ENCODE measurements at regions not wholly inside any gene's neighbourhood (a gene's known extent, or its start where the extent isn't known, plus 50 kb on each side); places are given as distances from the start of the nearest gene placed in this dataset.

GRCh38 chr6:12529364-12530019, 187.1 kb upstream of the PHACTR1 start:
- no peak overlapping the region for H3K4me2 ChIP-seq (ENCODE audit: extremely low read depth, insufficient read depth, low read length)
- no peak overlapping the region for H3K27ac ChIP-seq (ENCODE audit: insufficient read depth, low read length)
- H3K36me3 ChIP-seq (ENCODE audit: control insufficient read depth, insufficient read depth, low read length), result no peaks in the 10 kb centered on the region
- TF ChIP-seq CTCF (conservative IDR thresholded peaks at IDR 0.05 in 1 of 2, IDR thresholded peaks at IDR 0.05 in 1 of 2; ENCODE audit: low read depth in 1 of 2, low read length in 2 of 2) (no peak), EZH2 (IDR thresholded peaks at IDR 0.05; ENCODE audit: low read length, missing control alignments) (no peak)
- H3K9me3 ChIP-seq (ENCODE audit: control insufficient read depth, insufficient read depth, low read depth, low read length), result no peaks in the 10 kb centered on the region
- no peak overlapping the region for H2AFZ ChIP-seq (ENCODE audit: low read length)
- no peak for DNase-seq (ENCODE audit: low read depth in 2 of 2)
- H3K4me1 ChIP-seq (ENCODE audit: control insufficient read depth, extremely low read depth, insufficient read depth, low read length), result no peaks in the 10 kb centered on the region
- no peaks in the 10 kb centered on the region for H3K79me2 ChIP-seq (ENCODE audit: control insufficient read depth, insufficient read depth, low read length)
- no peaks in the 10 kb centered on the region for H4K20me1 ChIP-seq (ENCODE audit: control insufficient read depth, extremely low read depth, insufficient read depth, low read length)
- no peaks in the 10 kb centered on the region for H3K27me3 ChIP-seq (ENCODE audit: control insufficient read depth, insufficient read depth, low read length)
- H3K9ac ChIP-seq (ENCODE audit: insufficient read depth, low read length), result no peak overlapping the region
- H3K4me3 ChIP-seq (replicated peaks in 1 of 4; ENCODE audit: control extremely low read depth in 1 of 4, insufficient read depth in 1 of 4, low read depth in 3 of 4, low read length in 4 of 4), result no peak overlapping the region

- no peak overlapping the region for H3K4me3 ChIP-seq (replicated peaks in 1 of 4; ENCODE audit: control extremely low read depth in 1 of 4, insufficient read depth in 1 of 4, low read depth in 3 of 4, low read length in 4 of 4)
- TF ChIP-seq EZH2 (IDR thresholded peaks at IDR 0.05; ENCODE audit: low read length, missing control alignments) (no peak), CTCF (conservative IDR thresholded peaks at IDR 0.05 in 1 of 2, IDR thresholded peaks at IDR 0.05 in 1 of 2; ENCODE audit: low read depth in 1 of 2, low read length in 2 of 2) (no peak)
- H3K27ac ChIP-seq (ENCODE audit: insufficient read depth, low read length), result no peak overlapping the region
- no peak overlapping the region for H2AFZ ChIP-seq (ENCODE audit: low read length)
- DNase-seq (ENCODE audit: low read depth in 2 of 2), result no peak
- no peak overlapping the region for H3K9ac ChIP-seq (ENCODE audit: insufficient read depth, low read length)
- H3K36me3 ChIP-seq (ENCODE audit: control insufficient read depth, insufficient read depth, low read length), result no peaks in the 10 kb centered on the region
- no peaks in the 10 kb centered on the region for H3K79me2 ChIP-seq (ENCODE audit: control insufficient read depth, insufficient read depth, low read length)
- no peaks in the 10 kb centered on the region for H4K20me1 ChIP-seq (ENCODE audit: control insufficient read depth, extremely low read depth, insufficient read depth, low read length)
- no peak overlapping the region for H3K4me2 ChIP-seq (ENCODE audit: extremely low read depth, insufficient read depth, low read length)
- H3K9me3 ChIP-seq (ENCODE audit: control insufficient read depth, insufficient read depth, low read depth, low read length), result no peaks in the 10 kb centered on the region
- H3K4me1 ChIP-seq (ENCODE audit: control insufficient read depth, extremely low read depth, insufficient read depth, low read length), result no peaks in the 10 kb centered on the region
- H3K27me3 ChIP-seq (ENCODE audit: control insufficient read depth, insufficient read depth, low read length), result no peaks in the 10 kb centered on the region
Observed at GRCh38 chr6:12530345-12530744, 186.2 kb upstream of the PHACTR1 start.

GRCh38 chr6:12533586-12533985, 183.0 kb upstream of the PHACTR1 start:
- H3K27me3 ChIP-seq (ENCODE audit: control insufficient read depth, insufficient read depth, low read length), result no peaks in the 10 kb centered on the region
- TF ChIP-seq EZH2 (IDR thresholded peaks at IDR 0.05; ENCODE audit: low read length, missing control alignments), result no peak
- no peak for TF ChIP-seq CTCF (conservative IDR thresholded peaks at IDR 0.05 in 1 of 2, IDR thresholded peaks at IDR 0.05 in 1 of 2; ENCODE audit: low read depth in 1 of 2, low read length in 2 of 2)
- no peaks in the 10 kb centered on the region for H4K20me1 ChIP-seq (ENCODE audit: control insufficient read depth, extremely low read depth, insufficient read depth, low read length)
- no peak overlapping the region for H3K27ac ChIP-seq (ENCODE audit: insufficient read depth, low read length)
- no peaks in the 10 kb centered on the region for H3K9me3 ChIP-seq (ENCODE audit: control insufficient read depth, insufficient read depth, low read depth, low read length)
- H3K36me3 ChIP-seq (ENCODE audit: control insufficient read depth, insufficient read depth, low read length), result no peaks in the 10 kb centered on the region
- no peak overlapping the region for H2AFZ ChIP-seq (ENCODE audit: low read length)
- H3K4me2 ChIP-seq (ENCODE audit: extremely low read depth, insufficient read depth, low read length), result no peak overlapping the region
- no peak overlapping the region for H3K9ac ChIP-seq (ENCODE audit: insufficient read depth, low read length)
- H3K79me2 ChIP-seq (ENCODE audit: control insufficient read depth, insufficient read depth, low read length), result no peaks in the 10 kb centered on the region
- no peak overlapping the region for H3K4me3 ChIP-seq (replicated peaks in 1 of 4; ENCODE audit: control extremely low read depth in 1 of 4, insufficient read depth in 1 of 4, low read depth in 3 of 4, low read length in 4 of 4)
- no peak for DNase-seq (ENCODE audit: low read depth in 2 of 2)
- H3K4me1 ChIP-seq (ENCODE audit: control insufficient read depth, extremely low read depth, insufficient read depth, low read length), result no peaks in the 10 kb centered on the region

Measured in fibroblast of lung (primary cell).